OCI-LY3 (cell line): ENCODE measurements at regions not wholly inside any gene's neighbourhood (a gene's known extent, or its start where the extent isn't known, plus 50 kb on each side); places are given as distances from the start of the nearest gene placed in this dataset.

ENCODE experiments used
- CTCF ChIP-seq: fragments of 200-600, 300-600 bp; sonication (generic); IDR thresholded peaks from 2 replicates; pipeline ENCODE4 v1.5.1; 2014; ENCODE audit warnings: antibody characterized with exemption, low read length, low read depth
- EZH2phosphoT487 ChIP-seq: fragments of 200-600 bp; shearing (Covaris generic); IDR thresholded peaks from 2 replicates; pipeline ENCODE4 v1.6.1; 2018; ENCODE audit warnings: antibody characterized with exemption, mixed run types, low read depth

- no peak for TF ChIP-seq CTCF
- no peak for TF ChIP-seq EZH2phosphoT487
Measured at GRCh38 chr13:40058757-40059236, 403.3 kb downstream of the COG6 start.
